Spleen (tissue), 7 donors: ENCODE measurements at regions not wholly inside any gene's neighbourhood (a gene's known extent, or its start where the extent isn't known, plus 50 kb on each side); places are given as distances from the start of the nearest gene placed in this dataset.
"Not testable (repeated sequence)": the region's sequence is repeated elsewhere in the genome, so short reads cannot be mapped to it uniquely, and the experiment has no call there.

Source experiments
- POLR2A ChIP-seq, 3 donors: fragments of 450-650 bp; IDR thresholded peaks; one replicate each; pipeline ENCODE4 v1.5.1; 2017; ENCODE audit warnings: antibody characterized with exemption in 3 of 3, mild to moderate bottlenecking in 1 of 3
- POLR2AphosphoS5 ChIP-seq, 3 donors: sonication (generic); formaldehyde crosslinking; IDR thresholded peaks; one replicate each; pipeline ENCODE4 v1.5.1; 2017; ENCODE audit warnings: antibody characterized with exemption in 3 of 3
- TF ChIP-seq, protein P1 (sequence below), 11 experiments: fragments of 200-600 bp in 7 of 11; fragments of 450-650 bp in 4 of 11; sonication (generic) in 4 of 11; IDR thresholded peaks in 8 of 11; conservative IDR thresholded peaks in 3 of 11; 1 replicate in 7 of 11; 2 replicates in 4 of 11; pipeline versions ENCODE4 v1.4.0 to v1.8.0; 2016 to 2021; ENCODE audit warnings: antibody characterized with exemption in 11 of 11, inconsistent platforms in 4 of 11, mild to moderate bottlenecking in 1 of 11
- donor health status: DM: no; HTN: no; CAD: no; lungs with moderate emphysema.
- donor health status: DM: no; HTN: no; CAD: no.
- donor health status: DM: no; HTN: no; CAD: no.

DNA sequence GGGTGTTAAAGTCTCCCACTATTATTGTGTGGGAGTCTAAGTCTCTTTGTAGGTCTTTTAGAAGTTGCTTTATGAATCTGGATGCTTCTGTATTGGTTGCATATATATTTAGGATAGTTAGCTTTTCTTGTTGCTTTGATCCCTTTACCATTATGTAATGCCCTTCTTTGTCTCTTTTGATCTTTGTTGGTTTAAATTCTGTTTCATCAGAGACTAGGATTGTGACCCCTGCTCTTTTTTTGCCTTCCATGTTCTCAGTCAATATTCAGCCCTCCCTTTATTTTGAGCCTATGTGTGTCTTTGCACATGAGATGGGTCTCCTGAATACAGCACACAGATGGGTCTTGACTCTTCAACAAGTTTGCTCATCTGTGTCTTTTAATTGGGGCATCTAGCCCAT lies 126.0 kb downstream of the PCSK1 start:
- TF ChIP-seq, protein P1, sequence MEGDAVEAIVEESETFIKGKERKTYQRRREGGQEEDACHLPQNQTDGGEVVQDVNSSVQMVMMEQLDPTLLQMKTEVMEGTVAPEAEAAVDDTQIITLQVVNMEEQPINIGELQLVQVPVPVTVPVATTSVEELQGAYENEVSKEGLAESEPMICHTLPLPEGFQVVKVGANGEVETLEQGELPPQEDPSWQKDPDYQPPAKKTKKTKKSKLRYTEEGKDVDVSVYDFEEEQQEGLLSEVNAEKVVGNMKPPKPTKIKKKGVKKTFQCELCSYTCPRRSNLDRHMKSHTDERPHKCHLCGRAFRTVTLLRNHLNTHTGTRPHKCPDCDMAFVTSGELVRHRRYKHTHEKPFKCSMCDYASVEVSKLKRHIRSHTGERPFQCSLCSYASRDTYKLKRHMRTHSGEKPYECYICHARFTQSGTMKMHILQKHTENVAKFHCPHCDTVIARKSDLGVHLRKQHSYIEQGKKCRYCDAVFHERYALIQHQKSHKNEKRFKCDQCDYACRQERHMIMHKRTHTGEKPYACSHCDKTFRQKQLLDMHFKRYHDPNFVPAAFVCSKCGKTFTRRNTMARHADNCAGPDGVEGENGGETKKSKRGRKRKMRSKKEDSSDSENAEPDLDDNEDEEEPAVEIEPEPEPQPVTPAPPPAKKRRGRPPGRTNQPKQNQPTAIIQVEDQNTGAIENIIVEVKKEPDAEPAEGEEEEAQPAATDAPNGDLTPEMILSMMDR (IDR thresholded peaks at IDR 0.05 in 8 of 11, conservative IDR thresholded peaks at IDR 0.05 in 3 of 11), result not testable (repeated sequence)
- TF ChIP-seq POLR2A, POLR2AphosphoS5 (IDR thresholded peaks at IDR 0.05): not testable (repeated sequence)
